ENCODE measurements at regions not wholly inside any gene's neighbourhood (a gene's known extent, or its start where the extent isn't known, plus 50 kb on each side); places are given as distances from the start of the nearest gene placed in this dataset.

DNA sequence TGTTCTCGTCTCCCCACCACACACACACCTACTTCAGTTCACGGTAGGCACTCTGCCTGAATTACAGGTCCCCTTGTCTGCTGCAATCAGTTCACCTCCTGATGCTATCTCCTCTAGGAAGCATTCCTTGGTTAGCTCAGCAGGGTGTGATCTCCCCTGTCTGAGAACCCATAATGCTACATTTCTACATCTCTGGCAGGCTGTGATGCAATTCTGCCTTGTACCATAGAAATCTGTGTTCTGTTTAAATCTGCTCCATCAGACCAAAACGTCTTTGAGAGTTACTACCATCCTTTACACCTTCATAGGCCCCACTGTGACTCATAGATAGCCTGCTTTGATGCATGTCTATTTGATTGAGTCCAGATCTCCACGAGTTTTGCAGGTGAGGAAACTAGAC is 103.9 kb downstream of the TTC32 start:
- no peaks in the 10 kb centered on the region for H3K4me1 ChIP-seq (ENCODE audit: control insufficient read depth in 3 of 3, insufficient read depth in 2 of 3, low read depth in 1 of 3, low read length in 2 of 3)
- H3K36me3 ChIP-seq (ENCODE audit: control insufficient read depth in 3 of 3, insufficient read depth in 2 of 3, low read depth in 1 of 3, low read length in 3 of 3) = no peaks in the 10 kb centered on the region
- no peak overlapping the region for H3K27ac ChIP-seq (ENCODE audit: low read depth in 1 of 3, low read length in 2 of 3)
- 47 to 65% (median 52%) methylated on average over 4 of the region's 4 CpGs for WGBS, 3 donors
- peaks cover 0 to 4% (median 0%) of the 10 kb centered on the region in 3 donors for H3K27me3 ChIP-seq (ENCODE audit: control insufficient read depth in 3 of 3, insufficient read depth in 3 of 3, low read length in 3 of 3)
- DNase-seq (no peak), FAIRE-seq (no peak)
- H3K9me3 ChIP-seq (ENCODE audit: control insufficient read depth in 2 of 2, insufficient read depth in 1 of 2, low read depth in 1 of 2, low read length in 1 of 2) = no peaks in the 10 kb centered on the region
- H3K4me3 ChIP-seq (ENCODE audit: low read depth in 1 of 3, low read length in 3 of 3) = no peak overlapping the region

DNA sequence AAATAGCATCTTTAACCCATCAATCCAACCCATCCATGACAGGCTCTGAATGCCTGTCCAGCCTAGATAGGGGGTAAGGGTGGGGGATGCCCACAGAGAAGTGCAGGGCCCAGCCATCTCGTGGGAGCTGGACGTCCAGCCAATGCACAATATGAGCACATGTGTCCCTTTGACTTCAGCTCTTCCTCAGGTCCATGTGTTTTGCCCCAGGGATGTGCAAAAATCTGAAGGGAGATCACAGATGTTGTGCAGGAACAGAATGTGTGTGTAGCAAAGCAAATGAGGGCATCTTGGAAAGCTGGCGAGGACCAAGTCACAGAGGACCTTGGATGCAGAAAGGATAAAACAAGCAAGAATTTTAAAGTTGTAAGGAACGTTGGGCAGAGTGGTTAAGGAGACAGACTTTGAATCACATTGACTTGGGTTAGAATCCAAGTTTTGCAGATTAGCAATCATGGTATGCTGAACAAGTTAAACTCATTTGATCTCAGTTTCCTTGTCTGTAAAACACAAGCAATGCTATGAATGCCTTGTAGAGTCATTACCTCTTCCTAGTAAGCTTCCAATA is 104.5 kb downstream of the TTC32 start:
- WGBS, 3 donors = 71 to 81% (median 75%) methylated on average over 4 of the region's 4 CpGs
- no peak for DNase-seq
- Histone ChIP-seq H3K27ac (ENCODE audit: low read depth in 1 of 3, low read length in 2 of 3) (no peak overlapping the region), H3K9me3 (ENCODE audit: control insufficient read depth in 2 of 2, insufficient read depth in 1 of 2, low read depth in 1 of 2, low read length in 1 of 2) (no peaks in the 10 kb centered on the region), H3K36me3 (ENCODE audit: control insufficient read depth in 3 of 3, insufficient read depth in 2 of 3, low read depth in 1 of 3, low read length in 3 of 3) (no peaks in the 10 kb centered on the region), H3K27me3 (ENCODE audit: control insufficient read depth in 3 of 3, insufficient read depth in 3 of 3, low read length in 3 of 3) (peaks cover 0 to 4% (median 0%) of the 10 kb centered on the region in 3 donors), H3K4me3 (ENCODE audit: low read depth in 1 of 3, low read length in 3 of 3) (no peak overlapping the region), H3K4me1 (ENCODE audit: control insufficient read depth in 3 of 3, insufficient read depth in 2 of 3, low read depth in 1 of 3, low read length in 2 of 3) (no peaks in the 10 kb centered on the region)
- FAIRE-seq = no peak

DNA sequence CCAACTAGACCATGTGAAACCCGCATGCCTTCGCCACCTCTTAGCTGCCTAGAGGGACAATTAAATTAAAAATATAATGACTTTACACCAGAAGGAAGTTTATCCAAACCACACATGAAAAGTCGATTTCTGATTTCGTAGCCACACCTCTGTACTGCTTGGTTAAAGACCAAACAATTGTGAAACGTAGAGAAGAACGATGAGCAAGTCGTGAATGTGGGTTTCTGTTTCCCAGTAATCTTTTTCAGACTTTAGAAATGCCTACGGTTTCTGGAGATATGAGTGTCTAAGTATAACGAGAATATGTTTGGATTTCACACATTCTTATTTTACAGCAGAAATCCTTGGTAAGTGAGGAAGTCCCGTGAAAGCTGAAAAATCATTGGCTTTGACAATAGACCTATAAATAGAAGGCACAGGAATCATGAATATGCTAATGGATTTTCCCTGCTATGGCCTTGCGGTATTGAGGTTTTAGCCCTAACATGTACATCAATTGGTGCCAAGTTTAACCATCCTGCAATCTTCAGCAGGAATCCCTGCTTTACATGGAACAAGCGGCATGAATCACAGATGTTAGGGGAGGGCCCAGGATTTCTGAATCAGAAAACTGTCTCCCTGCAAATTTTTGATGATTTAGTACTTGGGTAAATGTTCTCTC is 105.6 kb downstream of the TTC32 start:
- H3K36me3 ChIP-seq (ENCODE audit: control insufficient read depth in 3 of 3, insufficient read depth in 2 of 3, low read depth in 1 of 3, low read length in 3 of 3) = no peaks in the 10 kb centered on the region
- no peaks in the 10 kb centered on the region for H3K4me1 ChIP-seq (ENCODE audit: control insufficient read depth in 3 of 3, insufficient read depth in 2 of 3, low read depth in 1 of 3, low read length in 2 of 3)
- FAIRE-seq = no peak
- peaks cover 0 to 4% (median 0%) of the 10 kb centered on the region in 3 donors for H3K27me3 ChIP-seq (ENCODE audit: control insufficient read depth in 3 of 3, insufficient read depth in 3 of 3, low read length in 3 of 3)
- no peak overlapping the region for H3K27ac ChIP-seq (ENCODE audit: low read depth in 1 of 3, low read length in 2 of 3)
- DNase-seq = no peak
- 79 to 83% (median 80%) methylated on average over 12 of the region's 12 CpGs for WGBS, 3 donors
- H3K4me3 ChIP-seq (ENCODE audit: low read depth in 1 of 3, low read length in 3 of 3) = no peak overlapping the region
- no peaks in the 10 kb centered on the region for H3K9me3 ChIP-seq (ENCODE audit: control insufficient read depth in 2 of 2, insufficient read depth in 1 of 2, low read depth in 1 of 2, low read length in 1 of 2)

DNA sequence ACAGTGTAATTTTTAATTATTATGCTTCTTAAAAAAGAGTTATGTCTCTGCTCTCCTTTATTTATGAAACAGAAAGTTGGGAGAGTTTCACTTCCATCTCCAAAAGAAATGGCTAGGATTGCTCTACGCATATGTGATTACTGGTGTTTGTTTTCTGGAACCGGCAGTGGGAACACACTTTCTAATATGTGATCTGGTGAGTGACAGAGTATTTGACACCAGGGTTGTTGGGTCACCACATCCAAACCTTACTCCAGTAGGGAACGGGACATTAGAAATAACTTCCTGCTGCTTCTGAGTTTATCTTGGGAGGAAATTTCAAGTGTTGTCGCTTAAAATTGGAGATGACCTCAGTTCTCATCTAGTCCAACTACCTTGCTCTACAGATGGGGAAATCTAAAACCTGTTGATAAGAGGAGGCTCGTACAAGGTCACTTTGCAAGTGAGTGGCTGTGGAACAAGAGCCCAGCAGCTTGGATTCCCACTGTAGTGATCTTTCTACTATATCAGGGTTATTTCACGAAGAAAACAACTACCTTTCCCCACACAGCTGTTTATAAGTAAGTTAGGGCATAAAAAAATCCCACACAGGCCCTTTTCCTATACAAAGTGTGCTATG is 108.5 kb downstream of the TTC32 start:
- H3K36me3 ChIP-seq (ENCODE audit: control insufficient read depth in 3 of 3, insufficient read depth in 2 of 3, low read depth in 1 of 3, low read length in 3 of 3) = no peaks in the 10 kb centered on the region
- H3K9me3 ChIP-seq (ENCODE audit: control insufficient read depth in 2 of 2, insufficient read depth in 1 of 2, low read depth in 1 of 2, low read length in 1 of 2) = no peaks in the 10 kb centered on the region
- no peaks in the 10 kb centered on the region for H3K4me1 ChIP-seq (ENCODE audit: control insufficient read depth in 3 of 3, insufficient read depth in 2 of 3, low read depth in 1 of 3, low read length in 2 of 3)
- 61 to 73% (median 65%) methylated on average over 6 of the region's 6 CpGs for WGBS, 3 donors
- DNase-seq = no peak
- H3K27me3 ChIP-seq (ENCODE audit: control insufficient read depth in 3 of 3, insufficient read depth in 3 of 3, low read length in 3 of 3) = peaks cover 0 to 4% (median 2%) of the 10 kb centered on the region in 3 donors
- H3K27ac ChIP-seq (ENCODE audit: low read depth in 1 of 3, low read length in 2 of 3) = no peak overlapping the region
- no peak for FAIRE-seq
- no peak overlapping the region for H3K4me3 ChIP-seq (ENCODE audit: low read depth in 1 of 3, low read length in 3 of 3)

DNA sequence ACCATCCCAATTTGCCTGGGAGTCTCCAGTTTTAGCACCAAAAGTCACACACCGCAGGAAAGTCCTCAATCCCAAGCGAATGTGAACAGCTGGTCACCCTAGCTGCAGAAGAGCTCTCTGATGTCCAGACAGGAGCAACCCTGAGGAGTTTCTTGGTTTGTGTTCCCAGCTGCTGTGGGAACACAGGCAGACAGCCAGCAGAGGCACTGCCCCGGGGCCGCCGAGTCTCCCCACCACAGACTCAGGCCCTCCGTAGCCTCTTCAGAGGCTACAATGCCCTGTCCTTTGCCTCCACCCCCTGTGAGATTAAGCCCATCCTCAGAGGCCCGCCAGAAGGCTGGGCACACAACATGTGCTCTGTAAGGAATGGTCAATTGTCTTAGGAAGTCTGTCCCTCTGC is 111.5 kb downstream of the TTC32 start:
- H3K27me3 ChIP-seq (ENCODE audit: control insufficient read depth in 3 of 3, insufficient read depth in 3 of 3, low read length in 3 of 3) = peaks cover 0 to 2% (median 0%) of the 10 kb centered on the region in 3 donors
- no peak for FAIRE-seq
- 75 to 87% (median 81%) methylated on average over 7 of the region's 7 CpGs for WGBS, 3 donors
- H3K9me3 ChIP-seq (ENCODE audit: control insufficient read depth in 2 of 2, insufficient read depth in 1 of 2, low read depth in 1 of 2, low read length in 1 of 2) = no peaks in the 10 kb centered on the region
- no peak overlapping the region for H3K4me3 ChIP-seq (ENCODE audit: low read depth in 1 of 3, low read length in 3 of 3)
- H3K4me1 ChIP-seq (ENCODE audit: control insufficient read depth in 3 of 3, insufficient read depth in 2 of 3, low read depth in 1 of 3, low read length in 2 of 3) = no peaks in the 10 kb centered on the region
- no peaks in the 10 kb centered on the region for H3K36me3 ChIP-seq (ENCODE audit: control insufficient read depth in 3 of 3, insufficient read depth in 2 of 3, low read depth in 1 of 3, low read length in 3 of 3)
- DNase-seq = no peak
- H3K27ac ChIP-seq (ENCODE audit: low read depth in 1 of 3, low read length in 2 of 3) = no peak overlapping the region

DNA sequence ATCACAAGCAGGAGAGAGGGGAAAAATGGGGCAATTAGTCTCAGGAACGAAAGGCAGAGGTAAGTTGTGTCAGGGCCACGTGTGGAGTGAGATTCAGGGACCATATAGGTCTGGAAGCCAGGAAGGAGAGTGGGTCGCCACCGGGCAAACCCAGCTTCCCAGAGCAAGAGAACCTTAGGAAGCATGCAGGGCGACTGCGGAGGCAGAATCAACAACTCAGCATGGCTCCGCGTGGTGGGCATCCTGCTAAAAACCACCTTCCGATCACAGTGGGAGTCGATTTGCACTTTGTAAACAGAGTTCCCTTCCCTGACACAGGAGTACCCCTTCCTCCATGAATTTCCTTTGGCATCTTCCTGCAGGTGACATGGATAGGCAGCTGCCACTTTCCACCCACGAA is 114.6 kb downstream of the TTC32 start:
- H3K4me1 ChIP-seq (ENCODE audit: control insufficient read depth in 3 of 3, insufficient read depth in 2 of 3, low read depth in 1 of 3, low read length in 2 of 3) = no peaks in the 10 kb centered on the region
- FAIRE-seq = no peak
- no peaks in the 10 kb centered on the region for H3K9me3 ChIP-seq (ENCODE audit: control insufficient read depth in 2 of 2, insufficient read depth in 1 of 2, low read depth in 1 of 2, low read length in 1 of 2)
- no peak overlapping the region for H3K4me3 ChIP-seq (ENCODE audit: low read depth in 1 of 3, low read length in 3 of 3)
- no peaks in the 10 kb centered on the region for H3K36me3 ChIP-seq (ENCODE audit: control insufficient read depth in 3 of 3, insufficient read depth in 2 of 3, low read depth in 1 of 3, low read length in 3 of 3)
- DNase-seq = no peak
- H3K27me3 ChIP-seq (ENCODE audit: control insufficient read depth in 3 of 3, insufficient read depth in 3 of 3, low read length in 3 of 3) = peaks cover 0 to 2% (median 0%) of the 10 kb centered on the region in 3 donors
- 68 to 75% (median 72%) methylated on average over 11 of the region's 11 CpGs for WGBS, 3 donors
- no peak overlapping the region for H3K27ac ChIP-seq (ENCODE audit: low read depth in 1 of 3, low read length in 2 of 3)

DNA sequence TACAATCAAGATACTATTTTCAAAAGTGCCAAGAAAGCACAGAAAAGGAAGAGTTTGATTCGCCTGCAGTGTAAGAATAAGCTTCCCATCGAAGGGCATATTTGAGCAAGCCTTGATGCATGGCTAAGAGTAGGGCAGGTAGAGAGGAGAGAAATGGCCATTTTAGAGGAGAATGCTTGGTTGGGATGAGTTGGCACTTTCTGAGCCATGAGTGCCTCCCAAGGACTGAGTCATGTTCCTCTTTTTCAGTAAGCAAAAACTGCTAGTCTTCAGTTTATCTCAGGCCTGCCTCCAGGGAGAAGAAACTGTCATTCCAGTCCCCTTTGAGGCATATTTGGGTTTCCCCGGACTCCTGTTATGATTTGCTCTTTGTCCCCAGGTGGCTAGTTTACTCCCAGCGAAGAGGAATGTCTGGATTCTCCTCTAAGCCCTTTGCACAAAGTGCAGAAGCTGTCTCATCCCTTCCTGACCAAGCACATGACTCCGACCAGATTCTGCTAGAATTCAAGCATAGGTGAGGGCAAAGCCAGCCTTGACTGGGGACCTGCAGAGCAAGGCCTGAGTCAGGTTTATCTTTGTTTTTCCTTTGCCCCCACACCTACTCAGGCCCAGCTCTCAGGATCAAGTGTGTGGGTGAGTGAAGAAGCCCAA is 115.2 kb downstream of the TTC32 start:
- FAIRE-seq (no peak), DNase-seq (no peak)
- no peaks in the 10 kb centered on the region for H3K9me3 ChIP-seq (ENCODE audit: control insufficient read depth in 2 of 2, insufficient read depth in 1 of 2, low read depth in 1 of 2, low read length in 1 of 2)
- H3K4me3 ChIP-seq (ENCODE audit: low read depth in 1 of 3, low read length in 3 of 3) = no peak overlapping the region
- H3K27ac ChIP-seq (ENCODE audit: low read depth in 1 of 3, low read length in 2 of 3) = no peak overlapping the region
- no peaks in the 10 kb centered on the region for H3K4me1 ChIP-seq (ENCODE audit: control insufficient read depth in 3 of 3, insufficient read depth in 2 of 3, low read depth in 1 of 3, low read length in 2 of 3)
- 46 to 69% (median 53%) methylated on average over 5 of the region's 5 CpGs for WGBS, 3 donors
- H3K36me3 ChIP-seq (ENCODE audit: control insufficient read depth in 3 of 3, insufficient read depth in 2 of 3, low read depth in 1 of 3, low read length in 3 of 3) = no peaks in the 10 kb centered on the region
- H3K27me3 ChIP-seq (ENCODE audit: control insufficient read depth in 3 of 3, insufficient read depth in 3 of 3, low read length in 3 of 3) = peaks cover 0 to 2% (median 0%) of the 10 kb centered on the region in 3 donors

DNA sequence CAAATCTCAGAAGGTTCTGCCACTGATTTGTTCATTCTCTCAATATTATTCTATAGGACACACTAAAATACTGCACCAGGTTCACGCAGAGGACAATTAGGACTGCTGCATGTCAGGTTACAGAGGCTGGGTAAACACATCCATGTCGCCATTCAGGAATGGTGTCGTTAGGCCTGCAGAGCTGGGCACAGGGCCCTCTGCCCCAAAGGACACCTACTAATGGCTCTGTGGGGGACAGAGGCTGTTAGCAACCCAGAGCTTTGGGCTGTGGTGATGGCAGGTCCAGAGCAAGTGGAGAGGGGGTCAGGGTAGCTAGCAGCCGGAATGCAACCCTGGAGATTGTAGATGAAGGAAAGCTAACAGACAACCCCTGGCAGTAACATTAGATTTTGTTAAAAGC is 115.9 kb downstream of the TTC32 start:
- WGBS, 3 donors = 72 to 80% (median 74%) methylated on average over 4 of the region's 4 CpGs
- H3K27ac ChIP-seq (ENCODE audit: low read depth in 1 of 3, low read length in 2 of 3) = no peak overlapping the region
- FAIRE-seq = no peak
- H3K4me3 ChIP-seq (ENCODE audit: low read depth in 1 of 3, low read length in 3 of 3) = no peak overlapping the region
- H3K27me3 ChIP-seq (ENCODE audit: control insufficient read depth in 3 of 3, insufficient read depth in 3 of 3, low read length in 3 of 3) = peaks cover 0 to 2% (median 0%) of the 10 kb centered on the region in 3 donors
- H3K36me3 ChIP-seq (ENCODE audit: control insufficient read depth in 3 of 3, insufficient read depth in 2 of 3, low read depth in 1 of 3, low read length in 3 of 3) = no peaks in the 10 kb centered on the region
- no peaks in the 10 kb centered on the region for H3K4me1 ChIP-seq (ENCODE audit: control insufficient read depth in 3 of 3, insufficient read depth in 2 of 3, low read depth in 1 of 3, low read length in 2 of 3)
- no peaks in the 10 kb centered on the region for H3K9me3 ChIP-seq (ENCODE audit: control insufficient read depth in 2 of 2, insufficient read depth in 1 of 2, low read depth in 1 of 2, low read length in 1 of 2)
- DNase-seq = no peak
